DND-41 (cell line): ENCODE measurements at regions not wholly inside any gene's neighbourhood (a gene's known extent, or its start where the extent isn't known, plus 50 kb on each side); places are given as distances from the start of the nearest gene placed in this dataset.

Experiments
- ATAC-seq: fragments of 200-7000 bp; cut with Tn5 transposase; 3 replicates; pipeline ENCODE4 v1.9.1; 2021; ENCODE audit warnings: low read depth; ENCODE audit not compliant: insufficient read depth
- DNase-seq: peaks from one replicate; pipeline ENCODE4 v3.0.0-alpha.2; 2020
- H2AFZ ChIP-seq: 2 replicates; pipeline ENCODE4 v1.6.0; 2012; ENCODE audit warnings: low read depth, low read length
- H3K27ac ChIP-seq: 2 replicates; pipeline ENCODE4 v1.5.1; 2012; ENCODE audit warnings: low read length, inconsistent platforms
- H3K27me3 ChIP-seq: fragments of 200-600 bp; sonication (generic); 2 replicates; pipeline ENCODE4 v1.6.0; 2012; ENCODE audit warnings: low read length, mild to moderate bottlenecking, inconsistent platforms; ENCODE audit not compliant: insufficient read depth, poor library complexity
- H3K36me3 ChIP-seq: 2 replicates; pipeline ENCODE4 v1.5.1; 2012; ENCODE audit warnings: low read length, inconsistent platforms; ENCODE audit not compliant: insufficient read depth
- H3K4me1 ChIP-seq: 2 replicates; pipeline ENCODE4 v1.5.1; 2012; ENCODE audit warnings: mild to moderate bottlenecking, low read length; ENCODE audit not compliant: insufficient read depth
- H3K4me2 ChIP-seq: 2 replicates; pipeline ENCODE4 v1.6.0; 2012; ENCODE audit warnings: mild to moderate bottlenecking, moderate library complexity, low read length, inconsistent platforms; ENCODE audit not compliant: insufficient read depth
- H3K4me3 ChIP-seq, 2 experiments: fragments of 200-600 bp in 1 of 2; shearing (Covaris generic) in 1 of 2; 2 replicates each; pipeline ENCODE4 v1.5.1; 2012 to 2016; ENCODE audit warnings: inconsistent platforms in 2 of 2, low read length in 2 of 2, mild to moderate bottlenecking in 2 of 2, low read depth in 1 of 2, moderate library complexity in 1 of 2
- H3K79me2 ChIP-seq: 2 replicates; pipeline ENCODE4 v1.6.0; 2012; ENCODE audit warnings: low read length, inconsistent platforms; ENCODE audit not compliant: insufficient read depth
- H3K9ac ChIP-seq: 2 replicates; pipeline ENCODE4 v1.6.0; 2012; ENCODE audit warnings: low read depth, mild to moderate bottlenecking, inconsistent platforms, low read length, moderate library complexity
- H3K9me3 ChIP-seq: 2 replicates; pipeline ENCODE4 v1.5.1; 2012; ENCODE audit warnings: low read length, moderate library complexity, mild to moderate bottlenecking, inconsistent platforms; ENCODE audit not compliant: insufficient read depth, severe bottlenecking
- H4K20me1 ChIP-seq: 2 replicates; pipeline ENCODE4 v1.6.0; 2012; ENCODE audit warnings: low read length; ENCODE audit not compliant: insufficient read depth
- EZH2 ChIP-seq: IDR thresholded peaks from 3 replicates; pipeline ENCODE4 v1.6.1; 2012; ENCODE audit warnings: borderline replicate concordance, low read depth, mild to moderate bottlenecking, moderate library complexity, low read length, inconsistent platforms; ENCODE audit not compliant: severe bottlenecking
- TF ChIP-seq, protein P1 (sequence below): IDR thresholded peaks from 2 replicates; pipeline ENCODE4 v1.5.1; 2012; ENCODE audit warnings: borderline replicate concordance, low read length, moderate library complexity, mild to moderate bottlenecking; ENCODE audit not compliant: poor library complexity, severe bottlenecking; ENCODE audit errors: extremely low read depth

GRCh38 chr2:8623958-8624591, 57.8 kb upstream of the ID2 start:
- H3K9me3 ChIP-seq = no peaks in the 10 kb centered on the region
- H4K20me1 ChIP-seq = no peaks in the 10 kb centered on the region; the same call in 1 of the 2 replicates
- no peaks in the 10 kb centered on the region for H3K79me2 ChIP-seq
- no peak overlapping the region for H3K4me2 ChIP-seq
- no peak overlapping the region for H3K4me3 ChIP-seq
- DNase-seq (no peak), ATAC-seq (no peak)
- no peak overlapping the region for H3K9ac ChIP-seq
- no peak for TF ChIP-seq EZH2
- TF ChIP-seq, protein P1, sequence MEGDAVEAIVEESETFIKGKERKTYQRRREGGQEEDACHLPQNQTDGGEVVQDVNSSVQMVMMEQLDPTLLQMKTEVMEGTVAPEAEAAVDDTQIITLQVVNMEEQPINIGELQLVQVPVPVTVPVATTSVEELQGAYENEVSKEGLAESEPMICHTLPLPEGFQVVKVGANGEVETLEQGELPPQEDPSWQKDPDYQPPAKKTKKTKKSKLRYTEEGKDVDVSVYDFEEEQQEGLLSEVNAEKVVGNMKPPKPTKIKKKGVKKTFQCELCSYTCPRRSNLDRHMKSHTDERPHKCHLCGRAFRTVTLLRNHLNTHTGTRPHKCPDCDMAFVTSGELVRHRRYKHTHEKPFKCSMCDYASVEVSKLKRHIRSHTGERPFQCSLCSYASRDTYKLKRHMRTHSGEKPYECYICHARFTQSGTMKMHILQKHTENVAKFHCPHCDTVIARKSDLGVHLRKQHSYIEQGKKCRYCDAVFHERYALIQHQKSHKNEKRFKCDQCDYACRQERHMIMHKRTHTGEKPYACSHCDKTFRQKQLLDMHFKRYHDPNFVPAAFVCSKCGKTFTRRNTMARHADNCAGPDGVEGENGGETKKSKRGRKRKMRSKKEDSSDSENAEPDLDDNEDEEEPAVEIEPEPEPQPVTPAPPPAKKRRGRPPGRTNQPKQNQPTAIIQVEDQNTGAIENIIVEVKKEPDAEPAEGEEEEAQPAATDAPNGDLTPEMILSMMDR = no peak
- H3K27ac ChIP-seq = no peak overlapping the region
- H3K27me3 ChIP-seq = no peaks in the 10 kb centered on the region
- no peak overlapping the region for H2AFZ ChIP-seq
- no peaks in the 10 kb centered on the region for H3K36me3 ChIP-seq
- H3K4me1 ChIP-seq = no peaks in the 10 kb centered on the region

DNA sequence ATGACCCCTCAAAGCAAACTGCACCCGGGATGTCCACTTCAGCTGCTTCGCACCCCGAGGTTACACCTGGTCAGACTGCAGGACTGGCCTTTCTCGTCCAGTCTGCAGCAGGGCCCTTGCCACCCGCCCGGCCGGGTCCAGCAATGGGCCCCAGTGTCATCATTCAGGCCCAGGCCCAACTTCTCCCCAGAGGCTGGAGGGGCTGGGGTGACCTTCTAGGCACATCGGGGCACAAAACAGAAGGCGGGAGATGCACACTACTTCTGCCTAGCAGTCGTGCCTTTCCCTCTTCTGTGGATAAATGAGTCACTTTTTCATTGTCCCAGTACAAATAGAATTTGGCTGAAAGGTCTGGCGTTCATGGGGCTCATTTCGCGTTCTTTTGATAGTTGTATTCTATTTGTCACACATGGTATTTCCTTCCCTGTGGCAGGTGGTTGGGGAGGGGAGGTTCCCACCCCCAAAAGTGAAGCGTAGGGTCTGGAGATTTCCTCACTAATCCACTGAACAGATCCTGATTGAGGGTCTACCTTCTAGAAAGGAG, 56.9 kb upstream of the ID2 start:
- Histone ChIP-seq H3K4me1 (no peaks in the 10 kb centered on the region), H3K27ac (no peak overlapping the region), H3K36me3 (no peaks in the 10 kb centered on the region), H3K79me2 (no peaks in the 10 kb centered on the region), H3K9me3 (no peaks in the 10 kb centered on the region), H2AFZ (no peak overlapping the region), H3K4me3 (no peak overlapping the region), H3K27me3 (no peaks in the 10 kb centered on the region), H4K20me1 (no peaks in the 10 kb centered on the region; the same call in 1 of the 2 replicates), H3K4me2 (no peak overlapping the region), H3K9ac (no peak overlapping the region)
- TF ChIP-seq, protein P1 = no peak
- TF ChIP-seq EZH2 = no peak
- DNase-seq (no peak), ATAC-seq (no peak)

DNA sequence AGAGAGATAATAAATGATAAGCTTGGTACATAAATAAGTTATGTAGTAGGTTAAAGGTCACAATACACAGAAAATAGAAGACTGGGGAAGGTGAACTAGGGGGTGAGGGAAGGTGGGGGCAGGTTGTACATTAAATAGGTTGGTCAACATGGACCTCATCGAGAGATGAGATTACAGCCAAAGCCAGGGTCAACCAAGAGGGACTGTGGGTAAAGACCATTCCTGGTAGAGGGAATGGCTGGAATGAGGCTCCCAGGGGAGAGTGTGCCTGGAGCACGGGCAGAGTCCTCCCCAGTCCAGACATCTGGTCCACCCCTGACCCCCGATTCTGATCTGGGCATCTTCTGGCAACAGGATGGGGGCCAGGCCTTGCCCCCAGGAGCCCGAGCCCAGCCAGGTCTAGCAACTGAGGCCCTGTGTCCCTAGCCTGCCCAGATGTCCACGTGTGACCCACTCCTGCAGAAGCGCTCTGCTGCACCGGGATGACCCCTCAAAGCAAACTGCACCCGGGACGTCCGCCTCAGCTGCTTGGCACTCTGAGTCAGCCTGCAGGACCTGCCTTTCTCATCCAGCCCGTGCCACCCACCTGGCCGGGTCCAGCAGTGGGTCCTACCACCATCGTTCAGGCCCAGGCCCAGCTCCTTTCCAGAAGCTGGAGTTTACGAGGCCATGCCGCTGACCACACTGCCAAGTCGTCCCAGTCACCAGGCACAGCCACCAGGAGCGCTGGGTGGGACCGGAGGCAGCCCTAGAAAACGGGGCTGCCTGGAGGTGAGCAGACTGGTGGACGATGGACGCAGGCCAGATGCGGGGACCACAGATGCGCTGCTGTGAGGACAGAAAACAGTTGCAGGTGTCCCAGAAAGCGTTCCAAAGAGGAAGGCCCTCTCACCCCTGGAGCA, 56.2 kb upstream of the ID2 start:
- no peaks in the 10 kb centered on the region for H3K4me1 ChIP-seq
- no peak overlapping the region for H2AFZ ChIP-seq
- no peaks in the 10 kb centered on the region for H3K36me3 ChIP-seq
- DNase-seq (no peak), ATAC-seq (no peak)
- TF ChIP-seq, protein P1 = no peak
- no peak for TF ChIP-seq EZH2
- H3K4me2 ChIP-seq = no peak overlapping the region
- no peaks in the 10 kb centered on the region; the same call in 1 of the 2 replicates for H4K20me1 ChIP-seq
- H3K4me3 ChIP-seq = no peak overlapping the region
- H3K9me3 ChIP-seq = no peaks in the 10 kb centered on the region
- no peak overlapping the region for H3K9ac ChIP-seq
- no peaks in the 10 kb centered on the region for H3K79me2 ChIP-seq
- no peaks in the 10 kb centered on the region for H3K27me3 ChIP-seq
- no peak overlapping the region for H3K27ac ChIP-seq
